ENCODE measurements at regions not wholly inside any gene's neighbourhood (a gene's known extent, or its start where the extent isn't known, plus 50 kb on each side); places are given as distances from the start of the nearest gene placed in this dataset.
"Not testable (repeated sequence)": the region's sequence is repeated elsewhere in the genome, so short reads cannot be mapped to it uniquely, and the experiment has no call there.

DNA sequence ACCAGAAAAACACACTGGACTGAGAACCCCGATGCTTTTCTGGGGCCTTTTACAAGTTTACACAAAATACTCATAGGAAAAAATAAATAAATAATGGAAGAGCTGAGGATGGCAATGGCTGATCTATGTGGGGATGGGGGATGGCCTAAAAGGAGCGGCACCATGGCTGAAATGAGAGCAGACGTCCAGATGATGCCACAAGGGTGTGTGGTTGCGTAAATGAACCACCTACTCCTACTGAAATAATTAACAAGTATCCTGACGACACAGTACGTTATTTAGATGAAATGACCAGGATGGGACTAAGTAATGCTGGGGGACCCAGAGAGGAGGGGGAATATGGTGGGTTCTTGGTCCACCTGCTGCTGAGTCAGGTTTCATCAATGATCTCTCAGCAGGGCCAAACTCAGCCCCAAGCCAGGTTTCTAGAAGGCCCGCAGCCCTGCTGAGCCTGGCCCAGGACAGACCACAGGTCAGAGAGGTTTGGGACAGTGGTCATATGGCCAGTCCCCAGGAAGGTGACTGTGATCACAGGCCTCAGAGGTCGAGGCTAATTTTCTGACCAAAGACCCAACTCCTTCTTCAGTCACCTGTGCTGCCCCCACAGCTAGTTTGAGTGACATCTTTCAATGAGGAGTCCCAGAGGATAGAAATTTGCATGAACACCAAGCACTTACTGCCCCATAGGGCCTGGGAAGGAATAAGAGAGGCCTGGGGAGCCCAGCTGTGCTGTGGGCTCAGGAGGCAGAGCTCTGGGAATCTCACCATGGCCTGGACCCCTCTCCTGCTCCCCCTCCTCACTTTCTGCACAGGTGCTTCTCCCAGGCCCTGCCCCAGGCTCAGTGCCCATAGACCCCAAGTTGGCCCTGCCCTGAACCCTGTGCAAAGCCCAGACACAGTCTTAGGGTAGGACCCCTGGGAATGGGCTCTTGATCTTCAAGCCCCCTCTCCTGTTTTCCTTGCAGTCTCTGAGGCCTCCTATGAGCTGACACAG, 76.3 kb upstream of the IGLL5 start:
- DNase-seq = no peak

DNA sequence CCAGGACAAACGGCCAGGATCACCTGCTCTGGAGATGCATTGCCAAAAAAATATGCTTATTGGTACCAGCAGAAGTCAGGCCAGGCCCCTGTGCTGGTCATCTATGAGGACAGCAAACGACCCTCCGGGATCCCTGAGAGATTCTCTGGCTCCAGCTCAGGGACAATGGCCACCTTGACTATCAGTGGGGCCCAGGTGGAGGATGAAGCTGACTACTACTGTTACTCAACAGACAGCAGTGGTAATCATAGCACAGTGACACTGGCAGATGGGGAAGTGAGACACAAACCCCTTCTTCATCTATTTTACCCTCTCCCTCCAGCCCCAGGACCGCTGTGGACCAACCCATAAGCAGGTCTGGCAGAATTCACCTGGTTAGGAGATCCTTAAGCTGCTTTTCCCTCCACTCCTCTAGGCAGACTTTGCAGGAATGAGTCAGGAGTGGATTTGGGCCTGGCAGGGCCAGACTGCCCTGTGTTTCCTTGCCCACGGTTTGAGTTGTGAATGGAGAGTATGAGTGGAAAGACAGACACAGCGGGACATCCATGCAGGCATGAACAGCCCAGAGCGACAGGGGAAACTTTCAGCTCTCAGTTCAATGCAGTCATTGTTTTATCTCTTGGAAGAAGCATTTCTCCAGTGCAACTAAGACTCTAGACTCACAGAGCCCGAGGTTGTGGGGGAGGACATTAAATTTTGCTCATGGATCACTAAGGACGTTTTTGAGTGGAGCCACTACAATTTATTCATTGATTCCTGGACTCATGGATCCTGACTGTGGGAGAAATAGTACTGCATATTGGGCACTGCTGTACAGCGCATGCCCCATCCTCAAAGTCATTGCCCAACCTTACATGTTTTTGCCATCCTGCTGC, 75.3 kb upstream of the IGLL5 start:
- DNase-seq = no peak

DNA sequence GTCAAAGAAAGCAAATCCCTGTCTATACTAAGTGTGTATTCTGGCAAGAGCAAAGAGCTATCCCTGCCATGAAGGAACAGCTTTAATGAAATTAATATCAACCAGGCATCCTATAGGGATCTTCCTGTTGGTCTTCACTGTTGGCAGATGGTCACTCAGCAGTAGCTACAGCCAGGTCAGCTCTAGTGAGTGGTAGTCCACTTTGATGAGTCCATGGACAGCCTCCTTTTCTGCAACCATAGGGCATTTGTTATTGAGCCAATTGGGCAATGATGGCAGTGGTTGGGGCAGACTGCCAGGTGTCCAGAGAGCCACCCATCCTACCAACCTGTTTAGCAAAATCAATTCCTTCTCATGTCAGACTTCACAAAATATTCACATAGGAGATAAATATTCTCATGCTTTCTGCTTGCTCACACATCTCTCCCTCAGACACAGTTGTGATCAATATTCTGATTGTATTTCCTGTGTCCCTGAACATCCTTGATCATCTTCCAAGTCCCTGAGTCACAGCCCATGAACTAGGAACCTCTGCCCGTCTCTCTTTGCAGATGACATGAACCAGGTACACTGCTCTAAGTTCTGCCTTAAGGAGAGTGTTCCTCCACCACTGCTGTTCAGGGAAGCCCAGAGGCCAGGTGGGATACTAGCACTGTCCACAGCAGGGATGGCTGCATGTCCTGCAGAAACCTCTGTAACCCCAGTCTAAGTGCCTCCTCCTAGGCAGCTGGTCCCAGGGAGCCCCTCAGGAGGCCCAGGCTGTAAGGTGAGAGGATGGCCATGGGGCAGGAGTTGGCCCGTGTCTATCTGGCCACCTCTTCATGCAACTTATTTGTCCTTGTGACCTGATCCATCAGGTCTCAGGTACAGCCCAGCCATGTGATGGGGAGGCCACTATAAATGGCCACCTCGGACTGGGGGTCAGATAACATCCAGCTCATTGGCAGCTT, 74.2 kb upstream of the IGLL5 start:
- no peak for DNase-seq

DNA sequence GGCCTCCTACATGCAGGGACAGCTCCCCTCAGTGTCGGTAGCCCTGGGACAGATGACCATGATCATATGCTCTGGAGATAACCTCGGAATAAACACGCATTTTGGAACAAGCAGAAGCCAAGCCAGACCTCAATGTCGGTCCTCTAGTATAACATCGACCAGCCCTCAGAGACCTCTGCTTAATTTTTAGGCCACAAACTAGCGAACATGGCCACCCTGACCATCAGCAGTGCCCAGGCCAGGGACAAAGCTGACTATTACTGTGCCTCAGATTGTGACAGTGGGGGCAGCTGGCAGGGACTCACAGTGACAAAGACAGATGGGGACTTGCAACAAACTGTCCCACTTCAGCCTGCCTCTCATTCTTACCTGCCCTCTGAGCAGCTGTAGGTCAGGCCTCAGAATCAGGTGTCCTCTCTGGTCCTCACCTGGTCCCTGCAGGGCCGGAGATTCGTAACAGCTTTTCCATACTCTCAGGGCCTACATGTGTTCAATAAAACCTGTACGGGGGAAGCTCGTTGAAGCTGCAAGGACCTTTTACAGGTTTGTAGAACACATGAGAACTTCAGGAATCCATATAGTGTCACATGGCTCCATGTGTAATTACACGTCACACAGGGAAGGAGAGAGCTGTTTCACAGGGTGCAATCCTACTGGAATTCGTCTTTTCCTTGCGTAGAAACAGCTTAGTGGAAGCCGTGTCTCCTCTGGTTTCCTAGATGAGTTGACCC, 72.8 kb upstream of the IGLL5 start:
- DNase-seq = no peak

DNA sequence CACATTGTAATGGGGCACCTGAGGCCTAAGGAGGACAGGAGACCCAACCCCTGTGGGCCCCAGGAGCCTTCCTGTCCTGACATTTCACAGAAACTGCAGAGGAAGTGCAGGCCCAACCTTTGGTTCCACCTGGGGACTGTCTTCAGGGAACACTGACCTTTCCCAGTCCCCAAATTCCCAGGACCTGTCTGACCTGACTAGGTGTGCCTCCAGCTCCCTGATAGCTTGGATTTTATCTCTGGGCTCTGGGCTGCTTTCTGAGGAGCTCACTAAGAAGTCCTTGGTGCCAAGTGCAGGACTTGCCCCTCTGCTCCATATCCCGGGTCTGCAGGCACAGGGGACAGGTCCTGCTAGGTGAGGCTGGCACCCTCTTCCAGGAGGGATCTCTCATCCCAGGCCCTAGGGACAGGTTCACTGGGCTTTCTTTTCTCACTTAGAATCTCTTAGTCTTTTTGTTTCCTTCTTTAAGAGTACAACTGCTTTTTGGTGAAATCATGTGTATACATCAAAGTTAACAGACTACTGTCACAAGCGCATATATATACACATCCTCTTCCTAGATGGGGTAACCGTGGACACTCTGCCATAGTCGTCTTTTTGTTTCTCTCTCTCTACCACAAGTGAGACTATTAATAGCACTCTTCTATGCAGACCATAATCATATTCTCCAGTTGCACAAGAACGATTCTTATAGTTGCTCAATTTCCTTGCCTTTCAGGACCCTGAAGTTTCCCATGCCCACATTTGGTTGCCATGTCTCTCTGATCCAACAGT, 72.0 kb upstream of the IGLL5 start:
- no peak for DNase-seq

DNA sequence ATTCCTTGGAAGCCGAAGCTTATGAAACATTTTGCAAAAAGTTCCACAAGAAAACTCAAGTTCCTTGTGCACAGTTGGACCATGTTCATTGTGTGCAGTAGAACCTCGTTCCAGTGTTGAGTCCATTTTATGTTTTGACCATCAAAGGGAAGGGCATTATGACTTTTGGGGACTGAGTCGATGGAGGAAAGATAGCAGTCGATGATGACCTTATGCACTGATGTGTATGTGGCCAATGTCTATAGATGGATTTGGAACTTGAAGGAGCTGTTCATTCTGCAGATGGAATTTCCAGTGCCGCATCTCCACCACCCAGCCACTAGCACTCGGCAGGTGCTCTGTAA, 71.5 kb upstream of the IGLL5 start:
- DNase-seq = no peak

DNA sequence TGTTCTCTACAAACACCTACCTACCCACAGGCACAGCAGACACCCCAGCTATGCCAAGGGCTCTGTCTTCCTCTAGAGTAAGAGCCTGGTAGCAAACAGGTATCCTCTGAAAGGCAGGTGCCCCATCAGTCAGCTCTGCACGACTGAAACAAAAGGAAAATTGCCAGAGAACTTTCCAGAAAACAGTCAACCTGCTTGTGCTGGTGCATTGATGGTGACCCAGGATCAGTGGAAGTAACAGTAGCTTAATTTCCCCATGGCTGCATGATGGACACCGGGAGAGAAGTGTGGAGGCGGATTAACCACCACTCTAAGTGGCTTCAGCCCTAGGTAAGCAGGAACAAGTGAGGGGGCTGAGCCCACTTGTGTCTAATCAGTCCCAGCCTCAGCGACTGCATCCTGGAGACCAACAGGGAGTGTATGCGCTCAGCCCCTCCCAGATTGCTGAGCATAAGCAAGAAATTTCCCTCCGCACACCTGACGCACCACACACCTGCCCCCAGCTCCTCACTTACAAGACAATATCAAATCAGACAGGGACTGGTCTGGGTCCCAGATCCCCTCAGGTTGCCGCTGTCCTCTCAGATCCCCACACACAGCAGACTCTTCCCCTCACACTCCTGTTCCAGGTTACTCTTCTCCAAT, 70.7 kb upstream of the IGLL5 start:
- DNase-seq = no peak

DNA sequence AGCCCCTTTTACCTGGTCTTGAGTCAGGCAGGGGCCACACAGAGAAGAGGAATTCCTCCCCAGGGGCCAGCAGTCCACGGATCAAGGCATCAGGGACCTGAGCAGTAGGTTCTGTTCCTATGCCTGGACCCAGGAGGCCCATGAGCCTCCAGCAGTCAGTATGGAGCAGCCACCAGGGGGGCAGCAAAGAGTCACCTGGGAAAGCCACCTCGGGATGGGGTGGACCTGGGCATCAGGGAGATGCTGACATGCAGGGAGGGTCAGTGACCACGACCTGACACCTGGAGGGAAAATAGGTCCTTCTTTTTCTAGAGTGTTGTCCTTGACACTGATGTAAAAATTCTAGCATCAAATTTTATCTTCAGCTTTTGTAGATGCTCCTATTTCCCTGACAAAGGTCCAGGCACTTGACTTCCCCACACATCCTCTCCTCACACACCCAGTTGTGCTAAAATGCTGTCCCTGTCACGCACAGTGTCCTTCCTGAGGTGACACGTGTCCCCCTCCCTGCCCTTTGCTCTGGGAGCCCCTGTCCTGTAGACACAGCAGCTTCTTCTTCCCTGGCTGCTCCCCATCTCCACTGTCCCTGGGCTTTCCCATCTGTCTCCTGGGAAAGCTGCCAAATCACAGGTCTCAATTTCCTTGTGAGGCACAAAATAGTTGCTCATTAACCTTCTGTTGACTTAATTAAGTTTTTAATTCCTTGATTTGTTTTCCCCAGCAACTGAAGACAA, 70.0 kb upstream of the IGLL5 start:
- no peak for DNase-seq

DNA sequence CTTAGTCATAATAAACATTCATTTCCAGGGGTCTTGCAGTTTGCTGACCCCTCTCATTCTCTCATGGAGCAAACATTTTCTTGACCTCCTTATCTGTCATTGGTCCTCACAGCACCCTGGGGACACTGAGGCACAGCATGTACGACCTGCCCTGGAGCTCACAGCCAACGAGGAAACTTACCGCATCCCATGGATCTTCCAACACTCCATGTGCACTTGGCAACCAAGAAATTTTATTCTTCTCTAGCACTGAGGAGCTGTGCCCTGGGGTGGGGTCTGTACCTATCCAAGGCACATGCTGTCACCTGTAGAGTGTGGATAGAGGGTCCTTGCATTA, 69.4 kb upstream of the IGLL5 start:
- DNase-seq = no peak

DNA sequence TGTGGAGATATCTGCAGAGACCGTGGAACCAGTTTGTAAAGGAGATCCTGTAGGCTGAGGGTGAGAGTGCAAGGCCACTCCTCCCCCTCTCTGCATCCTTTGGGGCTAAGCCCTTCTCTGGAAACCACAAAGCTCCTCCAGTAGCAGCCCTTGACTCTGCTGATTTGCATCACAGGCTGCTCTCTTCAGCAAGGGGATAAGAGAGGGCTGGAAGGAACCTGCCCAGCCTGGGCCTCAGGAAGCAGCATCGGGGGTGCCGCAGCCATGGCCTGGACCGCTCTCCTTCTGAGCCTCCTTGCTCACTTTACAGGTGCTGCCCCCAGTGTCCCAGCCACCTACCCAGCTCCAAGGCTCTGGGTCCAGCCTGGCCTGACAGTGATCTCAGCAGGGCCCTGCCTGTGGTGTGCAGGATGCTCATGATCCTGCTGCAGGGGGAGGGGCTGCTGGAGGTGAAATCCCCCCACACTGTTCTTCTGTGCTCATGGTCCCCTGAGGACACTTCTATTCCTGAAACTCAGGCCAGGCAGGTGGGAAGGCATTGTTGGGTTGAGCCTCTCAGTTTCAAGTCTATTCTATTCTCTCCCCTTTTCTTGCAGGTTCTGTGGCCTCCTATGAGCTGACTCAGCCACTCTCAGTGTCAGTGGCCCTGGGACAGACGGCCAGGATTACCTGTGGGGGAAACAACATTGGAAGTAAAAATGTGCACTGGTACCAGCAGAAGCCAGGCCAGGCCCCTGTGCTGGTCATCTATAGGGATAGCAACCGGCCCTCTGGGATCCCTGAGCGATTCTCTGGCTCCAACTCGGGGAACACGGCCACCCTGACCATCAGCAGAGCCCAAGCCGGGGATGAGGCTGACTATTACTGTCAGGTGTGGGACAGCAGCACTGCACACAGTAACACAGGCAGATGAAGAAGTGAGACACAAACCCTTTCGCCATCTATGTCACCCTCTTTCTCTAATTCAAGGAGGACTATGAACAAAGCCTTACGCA, 68.5 kb upstream of the IGLL5 start:
- no peak for DNase-seq

DNA sequence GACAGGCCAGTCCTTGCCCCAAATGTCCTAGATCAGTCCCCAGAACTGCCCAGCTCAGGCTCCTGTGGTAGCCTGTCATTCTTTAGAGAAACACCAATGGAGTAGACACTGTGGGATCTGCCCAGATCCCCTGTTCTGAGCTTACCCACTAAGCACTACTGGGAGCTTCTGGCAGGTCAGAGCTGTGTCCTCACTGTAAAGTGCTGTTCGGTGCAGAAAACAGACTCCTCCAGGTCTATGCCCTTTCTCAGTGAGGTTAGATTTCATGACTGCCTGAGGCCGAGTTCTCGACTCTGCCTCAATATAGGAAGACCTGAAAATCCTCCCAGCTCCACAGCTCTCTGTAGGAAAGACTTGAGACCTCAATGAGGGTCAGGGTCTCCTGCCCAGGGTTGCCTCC, 67.5 kb upstream of the IGLL5 start:
- DNase-seq = no peak

DNA sequence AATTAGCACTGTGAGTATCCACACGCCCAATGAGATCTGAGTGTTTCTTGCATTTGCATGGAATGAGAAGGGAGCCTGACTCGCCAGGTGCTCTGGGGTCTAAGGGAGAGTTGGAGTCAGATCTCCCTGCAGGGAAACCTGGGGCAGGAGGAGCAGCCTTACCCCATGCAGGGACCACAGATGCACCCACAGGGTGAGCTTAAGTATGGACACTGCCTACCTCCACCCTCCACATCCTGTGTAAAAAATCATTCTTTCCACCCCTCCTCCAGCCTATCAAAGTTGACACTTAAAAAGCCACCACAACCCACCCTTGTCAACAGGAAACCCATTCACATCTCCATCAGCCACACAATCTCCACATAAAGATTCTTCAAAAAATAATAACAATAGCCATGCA, 67.0 kb upstream of the IGLL5 start:
- DNase-seq = no peak

DNA sequence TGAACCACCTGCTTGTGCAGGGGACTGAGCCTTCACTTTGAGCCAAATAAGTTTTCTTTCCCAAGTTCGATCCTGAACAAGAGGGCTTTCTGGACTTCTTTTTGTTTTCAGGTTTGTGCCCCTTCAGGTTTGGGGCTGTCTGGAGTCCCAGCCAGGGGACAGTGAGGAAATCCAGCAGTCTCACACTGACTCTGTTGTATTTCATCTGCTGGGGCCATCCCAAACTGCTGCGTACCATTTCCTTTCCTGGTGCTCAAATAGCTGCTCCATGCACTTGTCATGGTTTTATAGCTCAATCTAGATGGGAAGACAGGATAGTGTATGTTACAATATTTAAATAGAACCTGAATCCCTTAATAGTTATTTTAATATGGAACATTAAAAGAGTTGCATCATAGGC, 66.3 kb upstream of the IGLL5 start:
- no peak for DNase-seq

DNA sequence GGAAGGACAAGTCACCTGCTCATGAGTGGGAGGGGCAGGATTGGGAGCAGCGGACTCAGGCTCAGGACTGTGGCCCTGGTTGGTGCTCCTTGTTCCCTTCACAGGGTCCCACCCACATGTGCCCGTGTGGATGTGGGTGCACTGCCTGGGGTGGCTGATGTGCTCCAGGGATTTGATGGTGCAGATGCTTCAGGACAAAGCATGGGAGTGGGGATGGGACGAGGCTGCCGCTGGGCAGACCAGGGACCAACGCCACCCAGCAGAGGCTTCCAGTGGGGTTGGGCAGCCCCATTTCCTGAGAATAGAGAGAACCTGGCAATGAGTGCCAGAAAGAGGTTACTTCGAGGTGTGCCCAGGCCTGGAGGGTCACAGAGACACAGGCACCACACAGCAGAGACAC, 65.5 kb upstream of the IGLL5 start:
- DNase-seq = no peak

DNA sequence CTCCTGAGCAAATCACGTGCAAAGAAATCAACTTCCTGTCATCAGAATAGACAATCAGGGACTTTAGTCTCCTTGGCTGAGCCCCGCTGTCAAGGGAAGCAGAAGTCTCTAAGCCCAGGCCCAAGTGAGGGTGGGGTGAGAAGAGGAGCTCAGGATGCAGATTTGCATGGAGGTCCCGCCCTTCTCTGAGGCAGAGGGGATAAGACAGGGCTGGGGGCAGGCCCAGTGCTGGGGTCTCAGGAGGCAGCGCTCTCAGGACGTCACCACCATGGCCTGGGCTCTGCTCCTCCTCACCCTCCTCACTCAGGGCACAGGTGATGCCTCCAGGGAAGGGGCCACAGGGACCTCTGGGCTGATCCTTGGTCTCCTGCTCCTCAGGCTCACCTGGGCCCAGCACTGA, 65.1 kb upstream of the IGLL5 start:
- not testable (repeated sequence) for DNase-seq

DNA sequence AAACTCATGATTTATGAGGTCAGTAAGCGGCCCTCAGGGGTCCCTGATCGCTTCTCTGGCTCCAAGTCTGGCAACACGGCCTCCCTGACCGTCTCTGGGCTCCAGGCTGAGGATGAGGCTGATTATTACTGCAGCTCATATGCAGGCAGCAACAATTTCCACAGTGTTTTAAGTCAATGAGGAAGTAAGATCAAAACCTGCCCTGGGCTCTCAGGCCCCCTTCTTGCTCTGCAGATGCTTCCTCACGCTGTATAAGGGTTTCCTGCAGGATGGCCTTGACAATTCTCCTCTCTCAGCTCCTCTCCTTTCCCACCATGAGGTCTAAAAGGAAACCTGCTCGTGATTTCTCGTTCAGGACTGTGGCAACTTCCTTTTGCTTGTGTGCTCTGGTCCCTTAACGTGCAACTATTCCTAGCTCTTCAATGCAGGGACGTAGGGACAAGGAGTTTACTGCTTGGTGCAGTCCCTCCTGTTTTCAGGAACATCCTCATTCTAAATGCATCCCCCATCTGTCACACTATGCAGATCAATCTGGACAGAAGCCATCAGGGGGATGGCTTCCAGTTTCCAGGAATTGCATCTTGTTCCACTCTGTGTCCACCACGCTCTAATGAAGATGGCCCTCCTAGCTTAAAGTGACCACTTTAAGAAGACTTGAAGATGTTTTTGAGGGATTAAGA, 64.3 kb upstream of the IGLL5 start:
- no peak for DNase-seq

DNA sequence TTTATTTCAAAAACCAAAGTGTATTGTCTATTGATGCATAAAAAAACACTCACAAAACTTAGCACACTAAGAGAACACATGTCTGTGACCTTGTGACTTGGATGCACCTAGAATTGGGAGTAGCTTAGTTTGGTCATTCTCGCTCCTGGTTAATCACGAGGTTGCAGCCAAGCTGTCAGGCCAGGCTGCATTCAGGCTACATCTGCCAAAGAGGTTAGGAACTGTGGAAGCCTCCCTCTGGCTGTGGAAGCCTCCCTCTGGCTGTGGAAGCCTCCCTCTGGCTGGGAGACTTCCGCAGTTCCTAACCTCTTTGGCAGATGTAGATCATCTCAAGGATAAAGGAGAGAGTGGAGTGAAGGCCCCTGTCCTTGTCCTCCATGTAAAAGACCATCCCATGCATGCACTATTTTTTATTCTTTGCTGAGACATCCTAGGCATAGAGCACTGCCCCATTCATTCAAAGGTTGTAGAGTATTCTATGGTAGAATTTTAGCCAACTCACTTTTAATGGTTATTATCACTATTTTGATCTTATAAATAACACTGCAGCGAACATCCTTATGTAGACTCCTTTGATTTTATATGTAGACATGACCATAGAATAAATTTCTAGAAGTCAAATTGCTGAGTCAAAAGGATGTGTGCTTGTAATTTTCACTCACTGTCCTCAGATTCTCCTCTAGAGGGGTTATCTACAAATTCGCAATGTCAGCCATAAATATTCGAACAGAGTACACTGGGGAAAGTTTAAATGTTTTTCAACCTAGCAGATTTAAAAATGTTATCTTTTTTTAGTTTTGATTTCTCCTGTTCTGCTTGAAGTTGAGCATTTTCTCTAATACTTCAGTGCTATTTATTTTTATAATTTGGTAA, 63.0 kb upstream of the IGLL5 start:
- DNase-seq = no peak
